AG10803 (cell line): ENCODE measurements at regions not wholly inside any gene's neighbourhood (a gene's known extent, or its start where the extent isn't known, plus 50 kb on each side); places are given as distances from the start of the nearest gene placed in this dataset.

Source experiments
- DNase-seq: peaks from one replicate; pipeline ENCODE4 v3.0.0; 2010; ENCODE audit warnings: low read depth
- H3K4me3 ChIP-seq: 2 replicates; pipeline ENCODE4 v1.5.1; 2011; ENCODE audit warnings: mild to moderate bottlenecking, low read length, control low read depth
- CTCF ChIP-seq: conservative IDR thresholded peaks from 2 replicates; pipeline ENCODE4 v1.5.1; 2011; ENCODE audit warnings: mild to moderate bottlenecking, low read length, control low read depth, inconsistent platforms

GRCh38 chr10:78782441-78782840 lies 286.3 kb upstream of the ZMIZ1 start:
- no peak overlapping the region for H3K4me3 ChIP-seq
- DNase-seq = no peak
- TF ChIP-seq CTCF = no peak

GRCh38 chr10:78783753-78784152 lies 285.0 kb upstream of the ZMIZ1 start:
- DNase-seq = no peak
- no peak for TF ChIP-seq CTCF
- no peak overlapping the region for H3K4me3 ChIP-seq

- no peak for TF ChIP-seq CTCF
- peak; percentile 51 for DNase-seq
These were observed 284.2 kb upstream of the ZMIZ1 start for GRCh38 chr10:78784546-78784945.

GRCh38 chr10:78785066-78785465 lies 283.7 kb upstream of the ZMIZ1 start:
- DNase-seq = no peak
- H3K4me3 ChIP-seq = no peak overlapping the region
- TF ChIP-seq CTCF = no peak

More at GRCh38 chr10:78784546-78784945, 284.2 kb upstream of the ZMIZ1 start:
- no peak overlapping the region for H3K4me3 ChIP-seq

- TF ChIP-seq CTCF = no peak
- DNase-seq = no peak
- no peak overlapping the region for H3K4me3 ChIP-seq
These were observed 282.8 kb upstream of the ZMIZ1 start for GRCh38 chr10:78785991-78786390.

GRCh38 chr10:78787125-78787524 lies 281.6 kb upstream of the ZMIZ1 start:
- H3K4me3 ChIP-seq = no peak overlapping the region
- TF ChIP-seq CTCF = no peak
- DNase-seq = no peak

GRCh38 chr10:78794736-78795455 lies 273.9 kb upstream of the ZMIZ1 start:
- no peak for DNase-seq
- no peak for TF ChIP-seq CTCF
- no peak overlapping the region for H3K4me3 ChIP-seq
